ENCODE measurements at regions not wholly inside any gene's neighbourhood (a gene's known extent, or its start where the extent isn't known, plus 50 kb on each side); places are given as distances from the start of the nearest gene placed in this dataset.

- TF ChIP-seq CTCF (IDR thresholded peaks at IDR 0.05; ENCODE audit: borderline replicate concordance, control extremely low read depth, extremely low read depth, insufficient read depth, missing control alignments) = no peak
- DNase-seq (ENCODE audit: low spot score) = no peak
- in situ Hi-C loops (cut with MboI; ENCODE audit: low sequenced_read_pairs, unreplicated experiment) = no loop called here
Observed at GRCh38 chr16:17777408-17777863, 306.7 kb upstream of the XYLT1 start.

- DNase-seq (ENCODE audit: low spot score) = no peak
- no peak for TF ChIP-seq CTCF (IDR thresholded peaks at IDR 0.05; ENCODE audit: borderline replicate concordance, control extremely low read depth, extremely low read depth, insufficient read depth, missing control alignments)
- in situ Hi-C loops (cut with MboI; ENCODE audit: low sequenced_read_pairs, unreplicated experiment) = no loop called here
Observed at GRCh38 chr16:17776888-17777287, 306.1 kb upstream of the XYLT1 start.

- in situ Hi-C loops (cut with MboI; ENCODE audit: low sequenced_read_pairs, unreplicated experiment) = no loop called here
- no peak for DNase-seq (ENCODE audit: low spot score)
- no peak for TF ChIP-seq CTCF (IDR thresholded peaks at IDR 0.05; ENCODE audit: borderline replicate concordance, control extremely low read depth, extremely low read depth, insufficient read depth, missing control alignments)
Observed at GRCh38 chr16:17776465-17776864, 305.7 kb upstream of the XYLT1 start.

- DNase-seq (ENCODE audit: low spot score) = no peak
- in situ Hi-C loops (cut with MboI; ENCODE audit: low sequenced_read_pairs, unreplicated experiment) = no loop called here
- no peak for TF ChIP-seq CTCF (IDR thresholded peaks at IDR 0.05; ENCODE audit: borderline replicate concordance, control extremely low read depth, extremely low read depth, insufficient read depth, missing control alignments)
Observed at GRCh38 chr16:17775061-17775460, 304.3 kb upstream of the XYLT1 start.

- no peak for TF ChIP-seq CTCF (IDR thresholded peaks at IDR 0.05; ENCODE audit: borderline replicate concordance, control extremely low read depth, extremely low read depth, insufficient read depth, missing control alignments)
- in situ Hi-C loops (cut with MboI; ENCODE audit: low sequenced_read_pairs, unreplicated experiment) = no loop called here
- DNase-seq (ENCODE audit: low spot score) = no peak
Observed at GRCh38 chr16:17773698-17774101, 302.9 kb upstream of the XYLT1 start.

GRCh38 chr16:17770104-17770503 lies 299.3 kb upstream of the XYLT1 start:
- no peak for DNase-seq (ENCODE audit: low spot score)
- TF ChIP-seq CTCF (IDR thresholded peaks at IDR 0.05; ENCODE audit: borderline replicate concordance, control extremely low read depth, extremely low read depth, insufficient read depth, missing control alignments) = no peak
- in situ Hi-C loops (cut with MboI; ENCODE audit: low sequenced_read_pairs, unreplicated experiment) = no loop called here

GRCh38 chr16:17769065-17769464 lies 298.3 kb upstream of the XYLT1 start:
- no peak for TF ChIP-seq CTCF (IDR thresholded peaks at IDR 0.05; ENCODE audit: borderline replicate concordance, control extremely low read depth, extremely low read depth, insufficient read depth, missing control alignments)
- DNase-seq (ENCODE audit: low spot score) = no peak
- in situ Hi-C loops (cut with MboI; ENCODE audit: low sequenced_read_pairs, unreplicated experiment) = no loop called here

Measured in GM13976 (cell line).